Activated CD8-positive, alpha-beta memory T cell treated with anti-CD3 and anti-CD28 coated beads, Interleukin-2, amount 50 U/mL, for 48 hours (primary cell): ENCODE measurements at regions not wholly inside any gene's neighbourhood (a gene's known extent, or its start where the extent isn't known, plus 50 kb on each side); places are given as distances from the start of the nearest gene placed in this dataset.
"Not testable (repeated sequence)": the region's sequence is repeated elsewhere in the genome, so short reads cannot be mapped to it uniquely, and the experiment has no call there.

Experiments
- DNase-seq: peaks from one replicate; pipeline ENCODE4 v3.0.0-alpha.2; 2020

DNA sequence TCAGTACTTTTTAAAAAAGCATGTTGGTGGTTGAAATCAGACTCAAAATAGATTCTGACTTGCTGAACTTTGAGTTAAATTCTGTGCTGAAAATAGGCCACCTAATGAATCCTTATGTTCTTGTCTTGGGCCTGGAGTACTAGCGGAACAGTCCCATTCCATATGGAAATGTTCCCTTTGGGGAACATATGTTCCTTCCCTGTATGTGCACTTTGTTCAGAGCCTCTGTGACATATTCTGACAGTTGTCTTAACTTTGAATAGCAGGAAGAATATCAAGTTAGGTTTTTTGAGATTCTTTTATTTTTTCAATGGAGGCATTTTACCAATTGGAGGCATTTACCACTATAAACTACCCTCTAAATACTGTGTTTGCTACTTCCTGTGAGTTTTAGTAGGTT lies 1667.8 kb downstream of the PLA2G4A start:
- DNase-seq: no peak

DNA sequence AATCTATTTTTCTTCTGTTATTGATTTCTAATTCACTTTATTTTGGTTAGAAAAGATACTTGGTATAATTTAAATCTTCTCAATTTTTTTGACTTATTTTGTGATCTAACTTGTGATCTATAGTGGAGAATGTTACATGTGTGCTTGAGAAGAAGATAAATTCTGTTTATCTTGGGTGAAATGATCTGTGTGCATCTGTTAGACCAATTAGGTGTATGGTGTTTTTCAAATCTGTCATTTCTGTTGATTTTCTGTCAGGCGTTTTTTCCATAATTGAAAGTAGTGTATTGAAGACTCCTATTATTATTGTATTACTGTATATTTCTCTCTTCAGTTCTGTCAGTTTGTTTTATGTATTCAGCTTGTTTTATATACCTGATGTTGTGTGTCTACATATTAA lies 1668.3 kb downstream of the PLA2G4A start:
- no peak for DNase-seq

GRCh38 chr1:188499690-188500089 lies 1670.9 kb downstream of the PLA2G4A start:
- no peak for DNase-seq

- DNase-seq: no peak
Observed at GRCh38 chr1:188514917-188515316, 1686.2 kb downstream of the PLA2G4A start.

- no peak for DNase-seq
Observed at GRCh38 chr1:188517139-188517538, 1688.4 kb downstream of the PLA2G4A start.

DNA sequence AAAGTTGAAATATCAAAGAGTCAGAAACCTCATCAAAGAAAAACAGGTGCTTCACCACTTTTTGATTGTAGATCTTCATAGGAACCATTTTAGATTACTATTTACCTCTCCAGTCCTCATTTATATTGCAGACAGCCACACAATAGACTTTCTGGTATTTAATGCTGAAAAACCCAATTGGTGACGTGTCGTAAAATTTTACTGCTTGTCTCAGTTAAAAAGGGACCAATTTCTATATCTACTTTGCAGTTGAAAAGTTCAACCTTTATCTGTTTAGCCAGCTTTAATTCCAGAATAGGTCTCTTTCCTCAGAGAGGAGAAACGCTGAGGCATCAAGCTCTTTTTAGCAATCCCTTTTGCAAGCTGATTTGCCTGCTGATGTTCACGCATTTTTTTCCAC lies 1722.4 kb downstream of the PLA2G4A start:
- no peak for DNase-seq

DNA sequence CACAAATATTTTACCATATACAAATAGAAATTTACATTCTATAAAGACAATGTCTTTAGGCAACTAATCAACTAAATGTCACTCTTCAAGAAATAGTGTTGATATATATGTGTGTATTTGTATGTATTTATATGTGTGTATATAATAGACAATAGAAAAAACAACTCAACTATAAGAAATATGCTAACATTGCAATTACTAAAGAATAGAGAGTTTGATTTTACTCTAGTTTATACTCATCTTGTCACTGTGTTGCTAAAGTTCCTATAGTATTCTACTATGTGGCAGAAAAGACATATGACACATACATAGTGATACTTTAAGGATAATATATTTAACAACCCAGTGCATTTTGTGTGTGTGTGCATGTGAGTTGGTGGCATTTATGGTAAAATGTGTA lies 1728.3 kb downstream of the PLA2G4A start:
- no peak for DNase-seq

GRCh38 chr1:188582911-188583532 lies 1754.3 kb downstream of the PLA2G4A start:
- no peak for DNase-seq

- no peak for DNase-seq
Observed at GRCh38 chr1:188584119-188584518, 1755.4 kb downstream of the PLA2G4A start.

DNA sequence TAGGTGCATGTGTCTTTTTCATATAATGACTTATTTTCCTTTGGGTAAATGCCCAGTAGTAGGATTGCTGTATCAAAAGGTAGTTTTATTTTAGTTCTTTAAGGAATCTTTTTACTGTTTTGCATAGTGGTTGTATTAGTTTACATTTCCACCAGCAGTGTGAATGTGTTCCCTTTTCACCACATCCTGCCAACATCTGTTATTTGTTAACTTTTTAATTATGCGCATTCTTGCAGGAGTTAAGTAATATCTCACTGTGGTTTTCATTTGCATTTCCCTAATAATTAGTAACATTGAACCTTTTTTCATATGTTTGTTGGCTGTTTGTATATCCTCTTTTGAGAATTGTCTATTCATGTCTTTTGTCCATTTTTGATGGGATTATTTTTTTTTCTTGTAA lies 1761.9 kb downstream of the PLA2G4A start:
- DNase-seq: no peak

DNA sequence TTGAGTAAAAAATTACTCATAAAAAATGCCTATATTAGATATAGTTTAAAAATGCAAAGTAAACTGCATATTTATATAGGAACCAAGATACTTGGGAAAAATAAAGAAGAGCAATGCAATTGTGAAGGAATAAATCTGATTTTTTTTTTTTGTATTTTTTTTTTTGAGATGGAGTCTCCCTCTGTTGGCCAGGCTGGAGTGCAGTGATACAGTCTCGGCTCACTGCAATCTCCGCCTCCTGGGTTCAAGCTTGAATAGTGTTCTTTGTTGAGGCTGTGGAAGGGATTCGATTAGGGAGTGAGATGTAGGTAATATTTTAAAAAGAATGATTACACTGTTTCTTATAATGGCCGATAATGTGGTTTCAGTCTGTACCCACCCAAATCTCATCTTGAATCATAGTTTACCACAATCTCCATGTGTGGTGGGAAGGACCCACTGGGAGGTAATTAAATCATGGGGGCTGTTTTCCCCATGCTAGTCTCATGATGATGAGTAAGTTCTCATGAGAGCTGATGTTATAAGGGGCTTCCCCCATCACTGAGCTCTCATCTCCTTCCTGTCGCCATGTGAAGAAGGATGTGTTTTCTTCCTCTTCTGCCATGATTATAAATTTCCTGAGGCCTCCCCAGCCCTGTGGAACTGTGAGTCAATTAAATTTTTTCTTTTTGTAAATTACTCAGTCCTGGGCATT lies 1765.9 kb downstream of the PLA2G4A start:
- DNase-seq: no peak

GRCh38 chr1:188599313-188599712 lies 1770.6 kb downstream of the PLA2G4A start:
- DNase-seq: no peak

DNA sequence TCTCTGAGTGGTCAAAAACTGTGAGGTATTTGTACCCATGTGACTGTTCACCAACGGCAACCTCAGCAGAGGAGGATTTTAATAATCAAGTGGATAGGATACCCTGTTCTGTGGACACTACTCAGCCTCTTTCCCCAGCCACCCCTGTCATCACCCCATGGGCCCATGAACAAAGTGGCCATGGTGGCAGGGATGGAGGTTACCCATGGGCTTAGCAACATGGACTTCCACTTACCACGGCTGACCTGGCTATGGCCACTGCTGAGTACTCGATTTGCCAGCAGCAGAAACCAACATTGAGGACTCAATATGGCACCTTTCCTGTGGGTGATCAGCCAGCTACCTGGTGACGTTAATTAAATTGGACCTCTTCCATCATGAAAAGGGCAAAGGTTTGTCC lies 1782.7 kb downstream of the PLA2G4A start:
- DNase-seq: no peak

DNA sequence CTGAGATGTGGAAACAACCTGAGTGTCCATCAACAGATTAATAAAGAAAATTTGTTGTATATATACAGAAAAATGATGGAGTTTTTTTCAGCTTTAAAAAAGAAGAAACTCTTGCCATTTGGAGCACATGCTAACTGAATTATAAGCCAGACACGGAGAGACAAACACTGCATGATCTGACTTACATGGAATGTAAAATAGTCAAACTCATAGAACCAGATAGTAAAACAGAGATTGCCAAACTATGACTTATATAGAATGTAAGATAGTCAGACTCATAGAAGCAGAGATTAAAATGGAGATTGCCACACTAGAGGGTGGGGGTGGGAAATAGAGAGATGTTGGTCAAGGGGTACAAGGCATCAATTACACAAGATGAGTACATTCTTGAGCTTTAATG lies 1786.6 kb downstream of the PLA2G4A start:
- DNase-seq: no peak

- DNase-seq: no peak
Observed at GRCh38 chr1:188620236-188620635, 1791.5 kb downstream of the PLA2G4A start.

GRCh38 chr1:188641566-188642211 lies 1812.9 kb downstream of the PLA2G4A start:
- no peak for DNase-seq

DNA sequence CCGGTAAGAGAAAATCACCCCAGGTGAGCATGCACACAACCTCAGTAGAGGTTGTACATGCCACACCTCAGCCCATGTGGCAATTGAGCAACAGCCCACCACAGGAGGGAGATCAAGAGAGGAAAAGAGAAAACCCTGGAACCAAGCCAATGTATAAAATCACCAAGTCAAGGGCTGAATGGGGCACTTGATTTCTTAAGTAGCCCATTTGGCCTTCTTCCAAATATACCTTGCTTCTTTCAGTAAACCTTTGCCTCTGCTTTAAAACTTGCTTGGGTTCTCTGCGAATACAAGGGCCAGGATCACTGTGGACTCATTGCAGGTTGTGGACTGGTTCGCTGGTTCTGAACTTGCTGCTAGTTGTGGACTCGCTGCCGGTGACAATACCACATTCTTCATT lies 1814.0 kb downstream of the PLA2G4A start:
- DNase-seq: no peak

GRCh38 chr1:188652678-188653077 lies 1823.9 kb downstream of the PLA2G4A start:
- DNase-seq: no peak

DNA sequence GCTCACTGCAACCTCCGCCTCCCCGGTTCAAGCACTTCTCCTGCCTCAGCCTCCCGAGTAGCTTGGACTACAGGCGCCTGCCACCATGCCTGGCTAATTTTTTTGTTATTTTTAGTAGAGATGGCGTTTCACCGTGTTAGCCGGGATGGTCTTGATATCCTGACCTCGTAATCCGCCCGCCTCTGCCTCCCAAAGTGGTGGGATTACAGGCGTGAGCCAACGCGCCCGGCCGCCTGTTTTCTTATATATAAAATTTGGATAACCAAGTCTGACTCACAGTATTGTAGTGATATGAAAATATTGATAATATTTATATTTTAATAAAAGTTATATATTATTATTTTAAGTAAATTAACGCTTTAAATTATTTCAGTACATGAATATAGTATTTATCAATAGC lies 1821.7 kb downstream of the BRINP3 start:
- DNase-seq: not testable (repeated sequence)

DNA sequence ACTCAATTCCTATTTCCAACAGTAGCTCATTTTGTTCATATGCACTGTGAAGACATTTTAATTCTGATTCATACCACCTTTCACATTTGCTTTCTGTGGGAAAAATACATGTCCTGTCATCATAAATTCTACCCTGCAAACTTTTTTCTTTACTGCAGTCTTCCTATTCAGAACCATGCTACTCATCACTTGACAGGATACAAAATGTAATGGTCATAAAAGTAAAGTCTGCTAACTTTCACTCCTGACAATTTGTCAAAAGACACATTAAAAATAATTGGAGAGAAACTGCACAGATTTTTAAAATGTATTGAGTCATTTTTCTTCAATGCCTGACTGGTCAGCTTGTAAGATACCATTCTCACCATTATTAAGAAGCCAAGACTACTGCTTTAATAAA lies 1817.1 kb downstream of the BRINP3 start:
- DNase-seq: no peak

DNA sequence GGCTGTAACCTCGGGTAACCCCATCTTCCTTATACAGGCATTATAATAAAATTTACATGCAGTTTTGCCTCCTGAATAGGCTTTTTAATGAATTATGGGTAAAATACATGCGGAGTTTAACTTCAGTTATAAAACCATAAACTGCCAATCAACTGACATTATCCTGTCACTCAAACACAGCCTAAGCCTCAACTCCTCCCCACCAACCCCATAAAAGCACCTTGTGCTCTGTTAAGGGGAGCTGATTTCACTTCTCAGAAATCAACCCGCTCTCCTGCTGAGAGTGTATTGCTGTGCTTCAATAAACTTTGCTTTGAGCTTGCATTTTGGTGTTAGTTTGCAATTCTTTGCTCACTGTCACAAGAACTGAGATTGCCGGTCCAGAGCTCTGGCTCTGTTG lies 1812.2 kb downstream of the BRINP3 start:
- no peak for DNase-seq

- DNase-seq: no peak
Observed at GRCh38 chr1:188668083-188668482, 1809.6 kb downstream of the BRINP3 start.

GRCh38 chr1:188669728-188670382 lies 1807.8 kb downstream of the BRINP3 start:
- no peak for DNase-seq

GRCh38 chr1:188670837-188671236 lies 1806.8 kb downstream of the BRINP3 start:
- DNase-seq: no peak
